ENCODE measurements at regions not wholly inside any gene's neighbourhood (a gene's known extent, or its start where the extent isn't known, plus 50 kb on each side); places are given as distances from the start of the nearest gene placed in this dataset.
"Not testable (repeated sequence)": the region's sequence is repeated elsewhere in the genome, so short reads cannot be mapped to it uniquely, and the experiment has no call there.

DNA sequence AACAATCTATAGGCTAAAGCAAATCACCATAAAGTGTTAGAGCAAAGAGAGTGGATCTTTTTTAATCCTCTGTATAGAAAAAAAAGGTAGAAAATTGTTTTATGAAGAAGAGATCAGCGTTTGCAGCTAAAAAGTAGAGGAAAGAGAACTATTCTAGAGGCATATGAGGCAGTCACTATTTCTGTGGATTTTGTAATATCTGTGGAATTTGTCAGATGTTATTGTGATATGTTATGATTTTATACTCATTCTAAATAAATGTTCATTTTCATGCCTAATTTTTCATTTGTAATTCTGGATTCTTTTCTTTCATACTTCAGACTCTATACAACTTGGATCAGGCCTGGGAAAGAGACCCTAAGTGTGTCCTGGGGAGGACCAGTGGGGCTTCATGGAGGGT lies 295.0 kb upstream of the LYZL1 start:
- DNase-seq (no peak), ATAC-seq (no peak)

DNA sequence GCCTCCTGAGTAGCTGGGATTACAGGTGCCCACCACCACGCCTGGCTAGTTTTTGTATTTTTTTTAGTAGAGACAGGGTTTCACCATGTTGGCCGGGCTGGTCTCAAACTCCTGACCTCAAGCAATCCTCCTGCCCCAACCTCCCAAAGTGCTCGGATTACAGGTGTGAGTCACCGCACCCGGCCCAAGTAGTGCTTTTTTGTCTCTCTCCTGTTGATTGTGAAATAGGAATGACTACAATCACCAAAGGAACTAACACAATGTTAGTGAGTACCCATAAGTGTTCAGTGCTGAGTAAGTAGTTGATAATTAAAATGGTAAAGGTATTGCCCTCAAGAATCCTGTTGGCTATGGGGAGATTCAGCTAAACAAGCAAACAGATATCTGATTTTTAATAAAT lies 294.1 kb upstream of the LYZL1 start:
- not testable (repeated sequence) for DNase-seq, ATAC-seq

DNA sequence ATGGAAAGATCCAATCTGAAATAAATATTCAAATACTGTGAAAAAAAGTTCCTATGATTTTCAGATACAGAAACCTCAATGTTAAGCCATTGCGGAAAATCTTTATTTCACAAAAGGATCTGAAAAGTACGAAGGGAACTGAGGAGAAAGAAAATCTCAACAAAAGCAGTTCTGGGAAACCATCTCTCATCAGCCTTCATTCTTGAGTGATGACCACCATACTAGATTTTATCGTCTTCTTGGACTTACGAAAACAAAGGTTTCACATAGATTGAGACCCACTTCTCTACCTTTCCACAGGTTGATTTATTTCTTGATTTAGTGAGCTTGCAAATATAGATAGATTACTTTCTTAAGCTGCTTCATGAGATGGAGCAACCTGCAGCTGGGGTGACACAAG lies 293.4 kb upstream of the LYZL1 start:
- no peak for DNase-seq
- ATAC-seq, result no peak

DNA sequence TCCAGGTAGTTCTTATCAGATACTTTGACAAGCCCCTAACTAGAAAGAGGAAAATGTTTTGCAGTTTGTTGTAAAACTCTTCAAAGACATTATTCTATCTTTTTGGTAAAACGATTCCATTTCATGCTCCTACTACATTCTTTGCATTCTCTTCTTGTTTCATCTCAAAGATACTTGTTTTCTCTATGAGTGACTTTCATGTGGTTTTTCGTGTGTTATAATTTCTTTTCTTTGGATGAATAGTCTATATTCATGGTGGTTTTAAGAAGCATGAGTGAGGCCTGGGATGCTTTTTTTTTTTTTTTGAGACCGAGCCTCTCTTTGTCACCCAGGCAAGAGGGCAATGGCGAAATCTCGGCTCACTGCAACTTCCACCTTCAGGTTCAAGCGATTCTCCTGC lies 292.5 kb upstream of the LYZL1 start:
- ATAC-seq (no peak), DNase-seq (no peak)

DNA sequence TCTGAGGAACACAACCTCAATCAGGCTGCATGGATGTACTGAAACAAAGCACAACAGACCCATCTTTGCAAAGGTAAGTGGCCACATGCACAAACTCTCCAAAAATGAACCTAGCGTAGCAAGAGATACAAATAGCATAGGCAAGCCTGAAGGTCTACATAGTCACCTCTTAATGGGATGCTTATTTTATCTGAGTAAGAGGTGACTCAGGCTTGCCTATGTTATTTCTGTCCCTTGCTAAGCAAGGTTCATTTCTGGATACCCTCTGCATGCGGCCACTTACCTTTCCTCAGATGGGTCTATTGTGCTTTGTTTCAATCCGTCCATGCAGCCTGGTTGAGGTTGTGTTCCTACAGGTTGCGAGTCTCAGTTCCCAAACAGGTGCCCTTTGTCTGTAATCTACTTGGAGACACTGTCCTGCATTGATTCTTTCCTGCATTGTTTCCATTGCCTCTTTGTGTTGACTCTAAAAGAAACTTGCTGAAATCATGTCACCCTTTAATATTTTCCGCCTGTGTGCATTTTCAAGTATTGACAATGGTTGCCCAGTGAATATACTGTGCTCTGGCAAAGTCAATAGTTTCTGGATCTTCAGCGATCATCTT lies 291.8 kb upstream of the LYZL1 start:
- ATAC-seq (no peak), DNase-seq (no peak)

DNA sequence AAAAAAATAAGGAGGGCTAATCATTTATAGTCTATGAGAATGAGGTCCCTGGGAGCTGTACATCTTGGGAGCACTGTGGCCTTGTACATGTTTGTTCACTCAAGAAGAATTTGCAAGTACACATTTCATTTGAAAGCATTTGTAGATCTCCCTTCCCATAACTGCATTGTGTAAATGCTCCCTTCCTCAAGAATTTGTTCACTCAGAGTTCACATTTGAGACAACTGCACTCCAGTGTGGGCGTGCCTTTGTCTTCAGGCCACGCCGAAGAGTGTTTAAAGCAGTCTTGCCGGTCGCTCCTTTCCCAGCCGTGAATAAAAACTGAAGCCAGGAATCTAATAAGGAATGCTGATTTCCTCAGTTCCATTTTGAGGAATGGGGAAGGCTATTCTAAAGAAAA lies 291.1 kb upstream of the LYZL1 start:
- ATAC-seq (no peak), DNase-seq (no peak)

DNA sequence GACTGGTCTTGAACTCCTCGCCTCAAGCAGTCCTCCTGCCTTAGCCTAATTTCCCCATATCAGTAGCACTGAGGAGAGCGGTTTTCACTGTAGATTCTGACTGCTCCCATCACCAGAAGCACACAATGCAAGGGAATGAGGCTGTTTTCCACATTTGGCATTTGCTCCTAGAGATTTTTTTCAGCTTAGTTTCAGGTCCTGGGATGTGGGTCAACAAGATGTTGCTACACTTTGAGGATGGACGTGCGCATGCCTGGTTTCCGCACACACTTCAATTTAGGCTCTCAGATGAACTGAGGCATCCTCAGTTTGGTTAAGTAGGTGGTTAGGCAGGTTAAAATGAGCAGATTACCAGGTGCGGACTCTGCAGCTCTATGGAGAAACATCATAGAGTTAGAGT lies 287.1 kb upstream of the LYZL1 start:
- ATAC-seq, result no peak
- DNase-seq, result no peak

DNA sequence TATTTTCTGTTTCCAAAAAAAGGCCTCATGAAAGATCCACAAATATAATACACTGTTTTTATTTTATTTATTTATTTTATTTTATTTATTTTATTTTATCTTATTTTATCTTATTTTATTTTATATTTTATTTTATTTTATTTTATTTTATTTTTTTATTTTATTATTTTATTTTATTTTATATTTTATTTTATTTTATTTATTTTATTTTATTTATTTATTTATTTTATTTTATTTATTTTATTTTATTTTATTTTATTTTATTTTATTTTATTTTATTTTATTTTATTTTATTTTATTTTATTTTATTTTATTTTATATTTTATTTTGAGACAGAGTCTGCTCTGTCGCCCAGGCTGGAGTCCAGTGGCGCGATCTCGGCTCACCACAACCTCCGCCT lies 285.9 kb upstream of the LYZL1 start:
- ATAC-seq, result not testable (repeated sequence)

DNA sequence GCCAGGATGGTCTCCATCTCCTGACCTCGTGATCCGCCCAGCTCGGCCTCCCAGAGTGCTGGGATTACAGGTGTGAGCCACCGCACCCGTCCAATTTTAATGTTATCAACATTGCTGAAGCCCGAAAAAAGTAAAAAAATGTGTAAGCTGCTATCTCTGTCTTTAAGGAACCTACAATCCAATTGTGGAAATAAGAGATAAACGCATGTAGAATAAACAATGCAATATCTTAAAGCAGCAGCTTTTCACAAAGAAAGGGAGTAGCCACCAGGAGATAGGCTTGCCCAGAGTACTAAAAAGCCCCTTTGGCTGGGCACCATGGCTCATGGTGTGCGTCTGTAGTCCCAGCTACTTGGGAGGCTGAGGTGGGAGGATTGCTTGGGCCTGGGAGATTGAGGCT lies 282.9 kb upstream of the LYZL1 start:
- ATAC-seq, result no peak

More for the DNA sequence above, 285.9 kb upstream of the LYZL1 start:
- DNase-seq, result not testable (repeated sequence)

DNA sequence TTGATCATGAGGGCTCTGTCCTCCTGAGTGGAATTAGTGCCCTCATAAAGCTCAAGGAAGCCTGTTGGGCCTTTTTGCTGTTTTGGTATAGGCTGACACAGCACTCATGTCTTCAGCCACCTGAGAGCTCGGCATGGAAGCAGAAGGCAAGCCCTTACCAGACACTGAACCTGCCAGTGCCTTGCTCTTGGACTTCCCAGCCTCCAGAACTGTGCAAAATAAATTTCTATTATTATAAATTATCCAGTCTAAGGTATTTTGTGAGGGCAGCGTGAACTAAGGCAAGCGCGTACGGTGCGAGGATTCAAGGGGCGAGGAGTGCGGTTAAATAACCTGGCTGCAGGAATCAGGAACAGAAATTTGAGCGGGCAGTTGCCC lies 281.5 kb upstream of the LYZL1 start:
- ATAC-seq, result no peak
- DNase-seq, result no peak

More for the DNA sequence above, 282.9 kb upstream of the LYZL1 start:
- DNase-seq, result no peak

DNA sequence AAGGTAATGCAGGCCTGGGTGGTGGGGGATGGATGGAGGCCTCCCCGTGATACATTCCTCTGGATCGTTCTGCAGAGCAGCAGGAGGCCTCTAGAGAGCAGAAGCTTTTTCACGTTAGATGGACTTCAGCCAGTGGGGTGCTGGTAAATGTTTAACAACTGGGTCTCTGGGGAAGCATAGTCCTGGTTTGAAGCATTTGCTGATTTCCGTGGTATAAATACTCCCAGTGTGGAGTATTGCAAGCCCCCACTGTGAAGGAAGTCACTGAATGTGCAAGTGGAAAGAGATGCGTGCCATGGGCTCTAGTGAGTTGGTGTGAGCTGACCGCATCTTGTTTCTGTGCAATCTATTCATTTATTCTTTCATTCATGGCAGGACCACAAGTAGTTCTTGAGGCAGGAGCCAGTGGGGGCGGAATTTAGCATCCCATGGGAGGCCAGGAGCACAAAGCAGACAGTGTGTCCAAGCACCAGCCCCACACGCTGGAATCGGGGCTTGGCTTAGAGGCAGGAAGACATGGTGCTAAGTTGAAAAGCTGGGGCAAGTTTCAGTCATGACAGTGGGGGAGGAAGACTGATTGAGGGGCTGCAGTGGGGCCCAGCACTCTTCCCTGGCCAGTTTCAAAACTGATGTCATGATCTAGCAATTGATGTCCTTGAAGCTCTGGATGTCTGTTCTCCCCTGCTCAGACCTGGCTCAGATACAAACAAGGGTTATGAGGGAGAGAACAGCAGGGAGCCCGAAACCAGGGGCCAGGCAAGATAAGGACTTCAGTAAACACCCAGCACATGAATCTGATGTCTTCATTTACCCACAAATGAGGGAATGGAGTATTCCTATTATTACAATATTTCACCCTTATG lies 280.9 kb upstream of the LYZL1 start:
- DNase-seq, result no peak
- ATAC-seq, result no peak

DNA sequence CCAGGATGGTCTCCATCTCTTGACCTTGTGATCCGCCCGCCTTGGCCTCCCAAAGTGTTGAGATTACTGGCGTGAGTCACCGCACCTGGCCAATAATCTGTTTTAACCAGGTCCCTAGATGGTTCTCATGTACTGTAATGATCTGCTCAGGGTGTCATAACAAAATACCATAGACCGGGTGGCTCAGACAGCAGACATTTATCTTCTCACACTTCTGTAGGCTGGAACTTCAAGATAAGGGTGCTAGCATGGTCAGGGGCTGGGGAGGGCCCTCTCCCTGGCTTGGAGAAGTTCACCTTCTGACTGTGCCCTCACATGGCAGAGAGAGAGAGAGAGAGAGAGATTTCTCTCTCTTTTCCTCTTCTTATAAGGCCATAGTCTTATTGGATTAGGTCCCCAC lies 279.4 kb upstream of the LYZL1 start:
- DNase-seq, result no peak

DNA sequence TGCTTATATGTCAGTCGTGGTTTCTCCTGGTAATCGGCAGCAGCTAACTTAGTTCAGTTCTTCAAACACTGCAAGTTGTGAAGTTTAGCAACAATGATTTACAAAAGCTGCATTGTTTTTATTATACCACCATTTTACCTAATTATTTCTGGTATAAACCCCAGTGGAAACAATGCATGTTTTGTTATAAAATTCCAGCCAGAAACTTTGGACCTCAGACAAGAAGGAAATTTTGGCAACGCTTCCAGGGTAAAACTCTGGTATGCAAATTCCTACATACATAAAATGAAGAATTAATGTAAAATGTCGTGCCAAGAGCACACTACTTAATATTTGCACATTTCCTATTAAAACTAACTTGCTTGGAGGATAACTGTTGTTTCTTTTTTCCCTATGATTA lies 277.4 kb upstream of the LYZL1 start:
- DNase-seq (no peak), ATAC-seq (no peak)

More for the DNA sequence above, 279.4 kb upstream of the LYZL1 start:
- ATAC-seq, result no peak

DNA sequence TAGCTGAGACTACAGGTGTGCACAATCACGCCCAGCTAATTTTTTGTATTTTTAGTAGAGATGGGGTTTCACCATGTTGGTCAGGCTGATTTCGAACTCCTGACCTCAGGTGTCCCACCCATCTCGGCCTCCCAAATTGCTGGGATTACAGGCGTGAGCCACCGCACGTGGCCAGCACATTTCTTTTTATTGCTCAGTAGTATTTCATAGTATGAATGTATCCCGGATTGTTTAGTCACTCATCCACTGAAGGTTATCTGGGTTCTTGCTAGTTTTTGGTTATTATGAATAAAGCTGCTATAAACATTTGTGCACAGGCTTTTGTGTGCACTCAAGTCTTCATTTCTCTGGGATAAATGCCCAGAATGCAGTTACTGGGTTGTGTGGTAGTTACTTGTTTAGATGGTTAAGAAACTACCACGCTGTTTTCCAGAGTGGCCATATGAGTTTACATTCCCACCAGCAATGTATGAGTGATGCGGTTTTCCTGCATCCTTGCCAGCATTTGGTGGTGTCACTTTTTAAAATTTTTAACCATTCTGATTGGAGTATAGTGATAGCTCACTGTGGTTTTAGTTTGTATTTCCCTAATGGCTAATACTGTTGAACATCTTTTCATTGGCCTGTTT lies 275.8 kb upstream of the LYZL1 start:
- DNase-seq (no peak), ATAC-seq (no peak)

DNA sequence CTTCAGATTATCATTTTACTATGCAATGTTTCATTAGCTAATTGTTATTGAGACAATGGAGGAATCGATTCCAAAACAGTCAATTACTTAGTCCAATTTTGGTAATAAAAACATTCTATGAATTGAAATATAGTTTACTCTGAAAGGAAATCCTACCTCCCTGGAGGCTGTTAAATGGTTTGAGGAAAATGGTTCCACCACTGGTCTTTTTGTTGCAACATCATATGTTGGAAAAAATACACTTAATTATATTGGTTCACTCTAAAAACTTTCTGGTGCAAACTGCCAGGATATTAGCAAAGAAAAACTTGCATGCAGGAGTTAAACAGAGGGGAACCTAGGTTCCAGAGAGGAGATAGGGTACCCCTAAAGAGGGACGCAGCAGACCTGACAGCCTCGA lies 267.3 kb upstream of the LYZL1 start:
- DNase-seq (no peak), ATAC-seq (no peak)

DNA sequence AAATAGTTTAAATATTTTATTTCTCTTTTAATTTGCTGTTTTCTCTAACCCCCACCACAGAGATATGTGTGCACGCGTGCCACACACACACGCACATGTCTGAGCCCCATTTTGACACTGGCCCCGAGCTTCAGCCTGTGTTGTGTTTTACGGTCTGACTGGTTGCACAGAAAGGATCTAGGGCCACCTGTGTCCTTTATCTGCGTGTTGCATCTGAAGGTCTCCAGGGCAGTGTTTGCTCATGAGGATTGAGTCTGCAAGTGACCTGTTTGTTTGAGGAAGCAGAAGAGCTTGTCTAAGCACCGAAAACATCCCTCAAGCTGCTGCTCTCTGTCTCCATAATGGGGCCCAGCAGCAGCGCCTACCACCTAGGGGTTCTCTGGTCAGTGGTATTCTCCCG lies 266.4 kb upstream of the LYZL1 start:
- no peak for ATAC-seq
- DNase-seq, result no peak

DNA sequence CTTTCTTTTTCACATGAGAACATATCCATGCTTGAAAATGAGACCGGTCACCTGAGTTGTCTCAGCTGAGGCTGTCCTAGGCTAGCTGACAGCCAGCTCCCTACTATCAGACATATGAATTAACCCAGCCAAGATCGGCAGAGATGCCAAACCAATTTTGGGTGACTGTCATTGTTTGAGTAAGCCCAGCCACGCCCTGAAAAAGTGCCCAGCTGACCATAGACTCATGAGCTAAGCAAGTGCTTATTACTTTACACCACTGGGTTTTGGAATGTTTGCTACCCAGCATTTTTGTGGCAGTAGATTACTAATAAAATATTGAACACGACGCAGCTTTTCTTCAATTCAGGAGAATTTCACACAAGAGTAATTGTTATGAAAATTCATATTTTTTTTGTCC lies 265.2 kb upstream of the LYZL1 start:
- DNase-seq, result no peak
- no peak for ATAC-seq

DNA sequence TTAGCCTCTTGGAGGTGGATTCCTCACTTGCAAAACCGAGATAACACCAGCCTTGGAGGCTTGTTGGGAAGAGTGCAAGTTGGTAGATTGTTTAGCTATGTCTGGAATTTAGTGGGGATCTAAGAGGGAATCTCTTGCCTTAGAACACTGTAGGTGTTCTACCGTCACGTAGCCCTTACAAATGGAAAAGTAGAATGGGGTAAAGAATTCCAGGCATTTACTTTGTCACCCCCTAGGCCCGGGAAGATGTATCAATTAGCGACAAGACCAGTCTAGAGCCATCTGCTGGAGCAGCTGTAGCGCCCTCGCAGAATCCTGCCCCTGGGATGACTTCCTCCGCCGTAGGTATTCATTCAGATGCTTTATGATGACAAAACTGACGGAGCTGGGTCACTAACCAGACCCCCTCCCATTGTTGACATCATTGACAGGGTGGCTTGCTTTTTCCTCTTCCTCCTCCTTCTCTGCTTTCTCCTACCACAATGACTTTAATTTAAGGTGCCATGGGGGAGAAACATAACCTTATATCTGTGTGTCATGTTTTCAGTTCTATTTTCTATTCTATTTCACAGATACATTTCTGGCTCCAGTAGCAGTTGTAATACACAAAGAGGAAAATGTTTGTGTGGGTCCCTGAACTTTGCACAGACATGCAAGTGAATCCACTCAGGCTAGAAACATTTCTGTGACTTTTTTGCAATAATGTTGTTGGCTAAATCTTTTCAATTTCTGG lies 262.6 kb upstream of the LYZL1 start:
- no peak for ATAC-seq

DNA sequence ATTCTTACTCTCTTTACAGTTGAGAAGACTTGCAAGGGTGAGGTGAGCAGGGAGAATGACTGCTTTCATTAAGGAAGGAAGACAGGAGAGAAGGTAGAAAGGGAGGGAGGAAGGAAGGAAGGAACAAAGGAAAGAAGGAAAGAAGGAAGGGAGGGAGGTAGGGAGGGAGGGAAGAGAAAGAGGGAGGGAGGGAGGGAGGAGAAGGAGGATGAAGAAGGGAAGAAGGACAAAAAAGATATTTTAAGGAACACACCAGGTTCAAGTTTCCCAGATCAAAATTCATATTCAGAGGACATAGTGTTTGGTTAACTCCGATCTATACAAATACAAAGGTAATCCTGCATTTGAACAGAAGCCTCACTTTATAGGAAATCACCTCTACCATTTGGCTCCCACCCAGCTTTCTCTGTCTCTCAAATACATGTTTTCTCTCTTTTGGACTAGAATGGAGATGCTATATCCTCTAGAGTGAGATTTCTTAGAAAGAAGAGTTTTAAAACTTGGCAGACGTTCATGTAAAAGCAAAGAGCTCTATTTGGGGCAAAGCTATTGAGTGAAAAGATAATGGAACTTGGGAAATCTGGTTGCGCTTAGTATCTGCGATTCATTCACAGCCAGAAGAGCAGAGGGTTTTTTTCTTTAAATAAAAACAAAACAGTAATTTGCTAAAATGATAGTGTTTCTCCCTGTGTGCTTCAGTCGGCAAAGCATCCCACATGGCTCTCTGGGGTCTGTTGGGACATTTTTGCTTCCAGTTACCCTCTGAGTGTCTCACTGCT lies 261.9 kb upstream of the LYZL1 start:
- no peak for ATAC-seq
- no peak for DNase-seq

More for the DNA sequence above, 262.6 kb upstream of the LYZL1 start:
- DNase-seq, result no peak

DNA sequence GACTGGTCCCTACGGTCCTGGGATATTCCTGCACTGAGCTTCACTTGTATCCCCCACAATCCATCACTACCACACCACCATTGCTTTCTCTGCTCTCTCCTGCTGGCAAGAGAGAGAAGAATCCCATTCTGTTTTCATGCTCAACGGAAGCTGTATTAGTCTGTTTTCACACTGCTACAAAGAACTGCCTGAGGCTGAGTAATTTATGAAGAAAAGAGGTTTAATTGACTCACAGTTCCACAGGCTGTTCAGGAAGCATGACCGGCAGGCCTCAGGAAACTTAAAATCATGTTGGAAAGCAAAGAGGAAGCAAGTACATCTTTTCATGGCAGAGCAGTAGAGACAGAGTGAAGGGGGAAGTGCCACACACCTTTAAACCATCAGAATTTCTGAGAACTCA lies 260.4 kb upstream of the LYZL1 start:
- ATAC-seq, result no peak
- no peak for DNase-seq

DNA sequence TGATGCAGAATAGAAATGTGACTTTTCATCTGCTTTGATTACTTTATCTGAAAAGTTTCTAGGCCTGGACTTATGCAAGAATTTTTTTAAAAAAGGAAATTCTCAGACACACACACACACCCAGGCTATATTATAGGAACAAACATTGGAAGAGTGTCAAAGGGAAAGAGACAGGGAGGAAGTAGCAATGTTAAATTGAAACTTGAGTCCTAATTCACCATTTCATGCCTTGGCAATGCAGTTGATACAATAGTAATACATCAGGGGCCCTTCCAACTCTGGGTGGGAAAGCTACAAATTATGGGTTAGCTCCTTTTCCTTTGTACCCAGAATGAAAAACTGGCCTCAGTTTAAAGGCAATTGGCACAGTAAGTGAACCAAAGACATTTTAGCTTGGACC lies 258.0 kb upstream of the LYZL1 start:
- no peak for ATAC-seq
- DNase-seq, result no peak

DNA sequence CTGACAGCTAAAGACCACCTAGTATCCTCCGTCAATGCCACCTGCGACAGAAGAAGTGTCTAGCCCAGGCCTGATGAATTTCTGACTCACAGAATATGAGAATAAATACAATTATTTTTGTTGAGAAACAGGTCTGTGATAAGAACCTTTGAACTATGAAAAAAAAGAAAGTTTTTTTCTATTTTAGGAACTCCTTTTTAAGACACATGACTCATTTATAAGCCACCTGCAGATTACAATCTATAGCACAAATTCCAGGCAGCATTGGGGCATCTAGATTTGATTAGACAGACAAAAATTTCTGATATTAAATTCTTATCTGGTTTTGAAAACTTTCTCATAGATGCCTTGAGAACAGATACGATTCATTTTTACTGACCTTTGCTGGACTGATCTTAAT lies 256.7 kb upstream of the LYZL1 start:
- DNase-seq, result no peak
- ATAC-seq, result no peak

All from stimulated activated naive CD8-positive, alpha-beta T cell treated with anti-CD3 and anti-CD28 coated beads, Interleukin-15, Interleukin-2, amounts not matched to agents 100 U/mL and 50 U/mL, for 24 hours (primary cell).